SH-SY5Y (cell line): ENCODE measurements at regions not wholly inside any gene's neighbourhood (a gene's known extent, or its start where the extent isn't known, plus 50 kb on each side); places are given as distances from the start of the nearest gene placed in this dataset.

ENCODE experiments used
- GATA2 ChIP-seq: IDR thresholded peaks from 2 replicates; pipeline ENCODE4 v1.6.1; 2011; ENCODE audit warnings: mild to moderate bottlenecking, low read depth, low read length
- GATA3 ChIP-seq: IDR thresholded peaks from 2 replicates; pipeline ENCODE4 v1.6.1; 2011; ENCODE audit warnings: low read depth, mild to moderate bottlenecking, low read length, moderate library complexity

DNA sequence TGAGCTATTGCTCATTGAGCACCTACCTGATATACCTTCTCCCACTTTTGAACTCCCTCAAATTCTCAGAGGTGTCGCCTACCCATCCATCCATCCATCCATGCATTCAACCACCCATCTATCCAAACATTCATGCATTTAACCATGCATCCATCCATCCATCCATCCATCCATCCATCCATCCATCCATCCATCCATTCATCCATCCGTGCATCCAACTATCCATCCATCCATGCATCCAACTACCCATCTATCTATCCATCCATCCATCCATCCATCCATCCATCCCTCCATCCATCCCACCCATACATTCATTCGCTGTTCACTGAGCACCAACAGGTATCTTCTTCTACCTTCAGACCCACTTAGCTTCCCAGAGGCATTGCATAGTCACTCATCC, 342.8 kb downstream of the CTTN start:
- TF ChIP-seq GATA3 = no peak
- no peak for TF ChIP-seq GATA2

DNA sequence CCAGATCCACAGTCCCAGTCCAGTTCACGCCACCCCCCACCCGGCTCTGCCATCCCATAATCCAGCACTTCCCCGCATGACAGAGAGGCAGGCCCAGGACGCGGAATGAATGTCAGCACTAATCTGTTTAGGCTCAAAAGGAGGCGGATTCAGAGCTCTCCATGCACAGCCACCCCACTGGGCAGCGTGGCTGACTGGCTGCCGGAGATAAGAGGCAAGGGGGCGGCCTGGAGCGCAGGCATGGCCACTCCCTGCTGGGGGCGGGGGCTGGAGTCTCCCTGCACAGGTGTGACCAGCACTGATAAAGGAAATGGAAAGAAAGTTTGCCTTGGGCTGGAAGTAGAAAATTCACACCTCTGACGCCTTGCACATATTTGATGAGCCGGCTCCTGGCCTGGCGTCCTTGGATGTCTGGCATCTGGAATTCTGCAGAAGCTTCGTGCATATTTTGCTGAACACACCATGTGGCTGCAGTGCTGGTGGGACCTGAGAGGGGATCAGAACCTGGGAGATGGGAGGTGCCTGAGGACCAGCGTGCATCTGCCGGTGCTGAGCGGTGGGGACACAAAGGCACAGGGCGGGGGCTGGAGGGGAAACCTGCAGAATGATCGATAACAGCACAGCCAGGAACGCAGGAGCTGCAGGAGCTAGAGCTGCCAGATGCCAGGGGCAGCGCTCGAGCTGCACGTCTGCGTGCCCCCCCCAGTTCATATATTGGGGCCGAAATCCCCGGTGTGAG, 344.4 kb downstream of the CTTN start:
- TF ChIP-seq GATA3 = no peak
- peak; percentile 64 for TF ChIP-seq GATA2

DNA sequence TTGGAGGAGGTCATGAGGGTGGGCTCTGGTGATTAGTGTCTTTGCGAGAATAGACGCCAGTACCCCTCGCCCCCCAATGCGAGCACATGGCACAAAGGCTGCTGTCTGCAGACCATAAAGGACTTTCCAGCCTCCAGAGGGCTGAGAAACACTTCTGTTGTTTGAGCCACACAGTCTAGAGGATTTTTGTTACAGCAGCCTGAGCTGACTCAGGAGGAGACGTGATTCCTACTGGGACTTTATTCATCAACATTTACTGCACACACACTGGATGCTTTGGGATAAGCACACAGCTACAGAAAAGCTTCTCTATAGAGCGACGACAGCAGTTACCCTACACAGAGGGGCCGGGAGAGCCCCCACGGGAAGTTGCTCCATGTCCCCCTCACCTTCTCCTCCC, 345.0 kb downstream of the CTTN start:
- no peak for TF ChIP-seq GATA2
- TF ChIP-seq GATA3 = no peak

DNA sequence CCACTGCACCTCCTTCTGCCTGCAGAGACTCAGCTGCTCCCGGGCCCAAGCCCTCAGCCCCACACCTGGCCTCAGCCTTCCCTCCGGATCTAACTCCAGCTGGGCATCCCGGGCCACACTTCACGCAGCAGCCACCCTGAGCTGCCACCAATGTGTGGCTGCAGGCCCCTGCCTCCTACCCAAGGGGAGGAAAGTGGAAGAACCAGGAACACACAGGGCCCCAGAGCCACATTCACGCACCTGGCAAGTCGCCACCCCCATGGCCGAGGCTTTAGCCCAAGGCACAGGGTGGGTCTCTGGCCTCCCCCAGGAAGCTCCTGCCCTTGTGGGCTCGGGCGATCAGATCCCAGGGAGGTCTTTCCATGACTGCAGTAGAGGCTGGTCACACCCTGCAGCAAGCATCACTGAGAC, 345.6 kb downstream of the CTTN start:
- TF ChIP-seq GATA2 = no peak
- TF ChIP-seq GATA3 = no peak

DNA sequence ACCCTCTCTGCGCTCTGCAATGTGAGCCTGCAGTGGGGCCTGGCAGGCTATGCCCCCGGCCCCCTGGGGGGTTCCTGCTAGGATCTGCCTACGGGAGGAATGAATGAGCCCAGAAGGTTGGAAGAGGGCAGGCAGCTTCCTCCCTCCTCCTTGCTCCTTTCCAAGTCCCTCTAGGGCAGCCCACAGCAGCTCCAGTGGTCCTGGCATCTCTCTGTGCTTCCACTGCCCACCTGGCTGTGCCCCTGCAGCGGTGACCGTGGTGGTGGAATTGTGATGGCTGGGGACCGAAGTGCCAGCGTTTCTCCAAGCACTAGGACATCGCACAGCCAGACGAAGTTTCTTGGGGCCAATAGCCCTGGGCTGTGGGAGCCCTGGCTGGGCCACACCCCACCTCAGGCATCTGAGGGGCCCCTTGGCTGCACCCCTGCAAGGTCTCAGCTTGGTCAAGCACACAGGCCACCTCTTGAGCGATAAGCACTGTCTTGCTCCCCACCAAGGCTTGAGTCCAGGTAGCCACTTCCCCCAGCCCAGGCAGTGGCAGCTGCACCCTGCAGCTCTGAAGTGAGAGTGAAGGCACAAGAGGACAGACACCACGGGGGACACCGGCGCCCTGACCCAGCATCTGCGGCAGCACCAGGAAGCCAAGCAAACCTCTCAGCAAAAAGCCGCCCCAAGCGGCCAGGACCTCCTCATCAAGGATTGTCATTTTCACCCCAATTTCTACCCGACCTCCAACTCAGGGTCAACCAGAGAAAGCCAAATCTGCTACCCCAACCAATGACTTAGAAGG, 346.3 kb downstream of the CTTN start:
- TF ChIP-seq GATA2 = no peak
- TF ChIP-seq GATA3 = no peak

DNA sequence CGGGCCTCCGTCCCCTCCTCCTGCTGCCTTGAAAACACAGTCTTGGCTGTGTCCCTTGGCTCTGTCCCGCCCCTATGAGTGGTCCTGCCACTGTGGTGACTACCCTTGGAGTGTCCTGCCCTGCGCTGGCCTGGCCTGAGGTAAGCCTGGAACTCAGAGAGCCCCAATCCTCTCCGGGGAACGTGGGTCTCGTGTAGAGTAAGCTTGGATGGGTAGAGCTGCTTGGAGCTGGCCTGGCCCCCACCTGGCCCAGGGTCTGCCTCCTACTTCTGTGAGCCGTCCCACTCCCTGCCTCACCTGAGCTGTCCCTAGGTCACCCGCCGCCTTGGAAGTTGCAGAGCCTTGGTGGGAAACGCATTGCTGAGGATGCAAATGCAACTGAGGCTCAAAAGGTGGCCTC, 347.1 kb downstream of the CTTN start:
- TF ChIP-seq GATA2 = no peak
- TF ChIP-seq GATA3 = no peak

DNA sequence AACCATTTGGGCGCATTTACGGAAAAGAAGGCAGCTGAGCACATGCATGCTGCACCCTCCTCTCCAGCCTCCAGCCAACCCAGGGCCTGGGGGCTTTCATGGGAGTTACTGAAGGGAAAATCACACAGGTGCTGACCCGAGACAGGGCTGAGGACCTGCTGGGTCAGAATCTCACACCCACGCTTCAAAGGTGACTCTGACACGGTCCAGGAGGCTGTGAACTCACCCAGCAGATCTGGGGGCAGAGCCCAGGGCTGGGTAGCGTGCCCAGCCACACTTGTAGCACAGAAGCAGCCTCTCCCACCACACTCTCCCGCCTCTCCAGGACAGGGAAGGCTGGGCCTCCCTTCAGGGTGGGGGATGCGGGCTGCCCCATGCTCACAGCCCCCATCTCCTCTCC, 347.6 kb downstream of the CTTN start:
- TF ChIP-seq GATA3 (no peak), GATA2 (no peak)

DNA sequence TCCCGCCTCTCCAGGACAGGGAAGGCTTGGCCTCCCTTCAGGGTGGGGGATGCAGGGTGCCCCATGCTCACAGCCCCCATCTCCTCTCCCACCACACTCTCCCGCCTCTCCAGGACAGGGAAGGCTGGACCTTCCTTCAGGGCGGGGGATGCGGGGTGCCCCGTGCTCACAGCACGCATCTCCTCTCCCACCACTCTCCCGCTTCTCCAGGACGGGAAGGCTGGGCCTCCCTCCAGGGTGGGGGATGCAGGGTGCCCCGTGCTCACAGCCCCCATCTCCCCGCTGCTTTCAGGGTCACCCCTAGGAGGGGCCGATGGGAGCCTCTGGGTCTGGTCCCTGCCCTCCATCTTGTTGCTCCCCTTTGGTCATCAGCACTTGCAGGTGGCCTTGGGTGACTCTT, 348.0 kb downstream of the CTTN start:
- TF ChIP-seq GATA3 = no peak
- no peak for TF ChIP-seq GATA2

DNA sequence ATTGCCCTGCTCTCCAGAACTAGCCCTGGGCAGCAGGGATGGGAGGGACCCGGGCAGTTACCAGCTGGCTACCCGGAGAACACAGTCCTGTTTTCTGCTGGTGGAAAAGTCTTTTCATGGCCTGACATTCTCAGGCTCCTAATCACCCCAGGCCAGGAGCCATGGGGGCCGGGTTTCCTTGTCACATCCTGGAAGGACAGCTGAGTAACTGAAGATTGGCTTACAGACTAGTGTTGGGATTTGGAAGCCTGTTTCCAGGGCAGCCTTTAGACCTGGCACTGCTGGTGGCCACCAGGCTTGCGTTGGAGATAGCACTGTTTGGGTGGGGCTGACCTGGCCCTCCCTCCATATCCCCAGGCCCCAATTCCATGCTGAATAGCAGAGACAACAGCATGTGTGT, 349.0 kb downstream of the CTTN start:
- no peak for TF ChIP-seq GATA2
- TF ChIP-seq GATA3 = no peak

DNA sequence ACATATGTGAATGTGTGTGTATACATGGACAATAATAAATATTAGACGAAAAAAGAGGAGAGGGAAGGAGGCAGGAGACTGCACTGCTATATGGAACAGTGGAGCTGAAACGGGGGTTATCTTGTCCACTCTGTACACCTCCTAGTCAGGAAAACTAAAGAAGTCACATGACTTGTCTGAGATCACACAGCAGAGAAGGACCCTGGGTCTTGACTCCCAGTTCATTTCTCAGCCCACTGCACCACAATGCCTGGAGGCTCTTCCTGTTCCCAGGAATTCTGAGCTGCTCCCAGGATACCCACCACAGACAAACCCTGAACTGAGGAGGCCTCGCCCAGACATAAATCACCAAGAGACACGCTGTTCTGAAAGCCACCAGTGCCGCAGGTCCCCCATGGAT, 349.6 kb downstream of the CTTN start:
- TF ChIP-seq GATA2 = no peak
- no peak for TF ChIP-seq GATA3

DNA sequence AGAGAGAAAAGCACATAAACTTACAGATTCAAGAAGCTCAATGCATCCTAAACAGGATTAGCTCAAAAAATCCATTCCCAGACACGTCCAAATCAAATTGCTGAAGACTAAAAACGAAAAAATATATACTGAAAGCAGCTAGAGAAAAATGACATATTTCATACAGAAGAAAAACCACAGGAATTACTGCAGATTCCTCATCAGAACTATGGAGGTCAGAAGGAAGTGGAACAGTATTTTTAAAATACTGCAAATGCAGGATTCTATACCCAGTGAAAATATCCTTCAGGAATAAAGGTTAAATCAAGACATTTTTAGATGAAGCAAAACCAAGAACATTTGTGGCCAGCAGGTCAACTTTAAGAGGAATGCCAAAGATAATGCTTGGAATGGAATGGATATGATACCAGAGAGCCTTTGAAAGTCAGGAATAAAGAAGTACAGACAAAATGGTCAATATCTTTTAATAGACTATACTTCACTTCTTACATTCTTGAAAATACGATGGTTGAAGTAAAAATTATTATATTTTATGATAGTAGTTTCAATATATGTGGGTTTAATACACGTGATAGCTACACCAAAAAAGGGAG, 352.9 kb downstream of the CTTN start:
- no peak for TF ChIP-seq GATA3
- TF ChIP-seq GATA2 = no peak

DNA sequence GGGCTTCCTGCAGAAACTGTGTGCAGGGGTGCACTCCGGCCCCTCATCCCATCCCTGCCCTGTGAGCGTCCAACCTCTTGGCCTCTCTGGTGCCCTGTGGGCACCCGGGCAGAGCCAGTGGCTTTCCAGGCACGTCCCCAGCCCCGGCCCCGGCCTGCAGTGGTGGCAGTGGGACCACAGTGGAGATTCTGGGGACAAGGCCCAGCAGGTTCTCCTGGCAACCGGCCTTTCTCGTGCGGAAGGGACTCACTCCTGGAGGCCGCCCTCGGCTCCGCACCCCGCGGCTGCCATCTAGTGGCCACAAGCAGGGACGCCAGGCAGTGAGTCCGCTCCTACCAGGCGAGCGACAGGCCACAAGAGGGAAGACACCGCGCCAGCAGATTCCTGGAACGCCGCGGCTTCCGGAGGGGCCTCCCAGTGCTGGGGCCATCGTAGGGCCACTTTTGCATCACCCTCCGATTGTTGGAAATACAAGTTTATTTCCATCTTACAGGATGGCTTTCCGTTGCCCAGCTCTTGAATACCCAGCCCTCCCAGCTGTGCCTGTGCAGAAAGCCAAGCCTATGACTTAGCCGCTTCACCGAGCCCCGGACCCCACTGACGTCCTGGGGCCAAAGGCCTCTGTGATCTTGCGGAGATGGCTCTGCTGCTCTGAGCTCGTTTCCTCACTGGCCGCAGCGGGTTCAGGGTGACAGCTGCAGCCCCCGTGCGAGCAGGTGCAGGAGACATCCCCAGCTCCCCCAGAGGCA, 357.3 kb downstream of the CTTN start:
- no peak for TF ChIP-seq GATA2
- TF ChIP-seq GATA3 = no peak

DNA sequence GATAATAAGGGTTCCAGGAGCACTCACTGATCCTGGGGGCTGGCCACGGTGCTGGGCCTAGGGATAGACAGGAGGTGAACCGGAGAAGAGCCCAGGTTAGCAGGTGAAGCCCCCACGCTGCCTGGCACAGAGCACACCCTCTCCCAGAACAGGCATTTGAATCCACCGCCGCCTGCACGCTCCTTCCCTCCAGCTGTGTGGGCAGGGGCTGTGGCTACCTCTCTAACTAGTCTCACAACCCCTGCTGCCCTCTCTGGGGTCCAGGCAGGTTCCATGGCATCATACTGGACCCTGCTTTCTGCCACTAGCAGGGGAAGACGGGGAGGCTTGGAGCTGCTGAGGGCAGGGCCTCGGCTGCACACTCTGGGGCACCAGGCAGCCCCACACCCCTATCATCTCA, 358.0 kb downstream of the CTTN start:
- TF ChIP-seq GATA3 = no peak
- TF ChIP-seq GATA2 = no peak

DNA sequence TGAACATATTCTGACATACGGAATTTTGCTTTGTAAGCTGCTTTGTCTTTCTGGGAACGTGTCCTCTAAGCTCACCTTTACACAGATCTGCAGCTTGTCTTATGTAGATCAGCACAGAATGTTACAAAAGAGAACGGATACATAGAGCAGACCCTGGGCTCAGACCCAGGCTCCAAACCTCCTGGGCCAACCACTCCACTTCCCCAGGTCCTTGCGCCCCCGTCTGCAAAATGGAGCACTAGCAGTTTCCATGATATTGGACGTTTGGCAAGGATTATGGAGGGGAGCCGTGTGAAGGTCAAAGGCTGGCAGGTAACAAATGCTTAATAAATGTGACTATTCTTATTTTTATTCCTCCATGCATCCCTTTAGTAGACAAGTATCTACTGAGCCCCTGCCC, 358.4 kb downstream of the CTTN start:
- no peak for TF ChIP-seq GATA3
- TF ChIP-seq GATA2 = no peak

DNA sequence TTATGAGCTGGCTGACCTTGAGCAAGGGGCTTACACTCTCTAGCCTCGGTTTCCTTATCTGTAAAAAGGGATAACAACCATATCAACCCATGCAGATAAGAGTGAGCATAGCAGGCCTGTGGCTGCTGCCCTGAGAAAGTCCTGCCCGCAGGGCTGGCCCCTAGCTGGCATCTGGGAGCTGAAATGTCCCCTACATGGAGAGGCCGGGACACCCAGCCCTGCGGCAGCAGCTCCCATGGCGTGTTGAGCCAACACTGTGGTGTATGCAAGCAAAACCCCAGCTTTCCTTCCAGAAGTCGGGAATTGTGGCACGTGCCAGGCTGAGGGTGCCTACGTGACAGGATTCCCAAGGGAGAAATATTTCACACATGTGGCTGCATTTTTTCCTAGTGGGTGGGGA, 358.9 kb downstream of the CTTN start:
- no peak for TF ChIP-seq GATA3
- TF ChIP-seq GATA2 = no peak
